Neuron (in vitro differentiated cells): ENCODE measurements at regions not wholly inside any gene's neighbourhood (a gene's known extent, or its start where the extent isn't known, plus 50 kb on each side); places are given as distances from the start of the nearest gene placed in this dataset.

Experiments
- H2AFZ ChIP-seq: one replicate; pipeline ENCODE4 v1.6.1; 2013; ENCODE audit warnings: low read depth, mild to moderate bottlenecking, inconsistent platforms, low read length, moderate library complexity
- H3K27me3 ChIP-seq: one replicate; pipeline ENCODE4 v1.6.1; 2013; ENCODE audit warnings: low read length; ENCODE audit not compliant: insufficient read depth
- H3K36me3 ChIP-seq: one replicate; pipeline ENCODE4 v1.6.1; 2013; ENCODE audit warnings: low read length; ENCODE audit not compliant: insufficient read depth
- H3K4me1 ChIP-seq: one replicate; pipeline ENCODE4 v1.6.1; 2013; ENCODE audit warnings: low read length; ENCODE audit not compliant: insufficient read depth
- H3K4me3 ChIP-seq: 2 replicates; pipeline ENCODE4 v1.5.1; 2013; ENCODE audit warnings: mild to moderate bottlenecking, low read length, moderate library complexity
- H3K9me3 ChIP-seq: one replicate; pipeline ENCODE4 v1.6.1; 2013; ENCODE audit warnings: low read length

DNA sequence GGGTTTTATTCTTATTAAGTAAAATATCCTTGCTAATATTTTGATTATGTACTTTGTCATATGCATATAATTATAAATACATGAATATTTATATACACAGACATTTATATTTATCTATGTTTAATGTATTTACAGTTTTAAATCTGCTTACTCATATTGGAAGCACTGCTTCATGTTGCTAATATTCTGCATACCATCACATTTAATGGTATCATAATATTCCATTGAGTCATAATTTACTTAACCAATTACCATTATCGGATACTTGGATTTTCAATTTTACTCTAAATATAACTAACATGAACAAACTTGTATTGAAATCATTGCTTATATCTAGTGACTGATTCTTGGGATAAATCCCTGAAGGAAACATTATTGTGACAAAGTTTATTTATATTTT lies 155.2 kb downstream of the MBL2 start:
- H2AFZ ChIP-seq: no peak overlapping the region
- no peak overlapping the region for H3K4me3 ChIP-seq
- H3K4me1 ChIP-seq: no peaks in the 10 kb centered on the region
- H3K27me3 ChIP-seq: no peaks in the 10 kb centered on the region
- H3K9me3 ChIP-seq: no peaks in the 10 kb centered on the region
- H3K36me3 ChIP-seq: no peaks in the 10 kb centered on the region

DNA sequence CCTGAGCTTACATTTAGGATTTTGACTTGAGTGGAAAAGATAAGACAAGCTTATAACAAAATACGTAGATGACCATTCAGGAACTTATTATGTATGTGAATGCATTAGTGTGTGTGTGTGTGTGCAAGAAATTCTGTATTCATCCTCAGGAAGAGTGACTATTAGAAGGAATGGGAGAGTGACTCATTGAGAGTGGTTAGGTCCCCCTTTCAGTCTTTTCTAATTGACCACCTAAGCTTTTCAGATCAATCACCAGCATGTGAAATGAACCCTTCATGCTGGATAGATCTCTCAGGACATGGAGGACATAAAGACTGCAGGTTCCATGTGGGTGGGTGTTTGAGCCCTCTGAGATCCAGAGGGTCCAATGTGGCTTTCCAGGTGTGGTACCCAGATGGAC lies 153.5 kb downstream of the MBL2 start:
- Histone ChIP-seq H3K27me3 (no peaks in the 10 kb centered on the region), H3K36me3 (no peaks in the 10 kb centered on the region), H3K9me3 (no peaks in the 10 kb centered on the region), H3K4me1 (no peaks in the 10 kb centered on the region), H3K4me3 (no peak overlapping the region), H2AFZ (no peak overlapping the region)

DNA sequence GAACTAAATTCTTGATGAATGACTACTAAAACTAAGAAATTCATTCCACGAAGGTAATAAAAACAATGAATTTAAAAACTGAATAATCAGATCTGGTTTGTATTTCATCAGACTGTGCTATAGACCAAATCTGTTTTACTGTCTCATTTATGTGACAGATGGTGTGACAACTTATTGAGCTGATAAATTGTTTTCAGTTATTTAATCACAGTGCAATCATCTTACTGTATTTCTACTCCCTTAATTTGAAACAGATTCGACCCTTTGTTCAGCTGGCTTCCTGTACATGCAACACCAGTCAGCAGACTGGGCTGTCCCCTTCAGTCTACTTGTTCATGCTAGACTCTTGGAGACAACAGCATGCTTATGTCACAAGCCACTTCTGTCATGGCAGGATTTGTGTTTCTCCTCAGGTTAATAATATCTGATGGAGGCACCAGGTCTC lies 150.9 kb downstream of the MBL2 start:
- Histone ChIP-seq H3K27me3 (no peaks in the 10 kb centered on the region), H3K4me1 (no peaks in the 10 kb centered on the region), H2AFZ (no peak overlapping the region), H3K9me3 (no peaks in the 10 kb centered on the region), H3K36me3 (no peaks in the 10 kb centered on the region), H3K4me3 (no peak overlapping the region)

DNA sequence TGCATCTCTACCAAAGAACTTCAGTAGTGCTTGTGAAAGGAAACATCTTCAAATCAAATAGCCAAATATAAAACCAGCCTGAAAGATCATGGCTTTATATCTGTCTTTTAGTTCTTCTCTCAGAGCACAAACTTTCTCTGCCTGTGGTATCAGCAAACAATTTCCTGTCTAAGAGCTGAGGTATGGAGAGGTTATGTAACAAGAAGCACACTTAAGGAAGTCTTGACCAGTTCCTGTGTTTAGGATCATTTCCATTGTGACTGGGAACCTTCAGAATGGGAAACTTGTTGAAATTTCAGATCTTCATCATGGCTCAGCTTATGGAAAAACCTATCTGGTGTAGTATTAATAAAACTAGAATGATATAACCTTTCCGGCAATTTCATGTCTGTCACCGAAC lies 148.8 kb downstream of the MBL2 start:
- Histone ChIP-seq H3K27me3 (no peaks in the 10 kb centered on the region), H3K9me3 (no peaks in the 10 kb centered on the region), H2AFZ (no peak overlapping the region), H3K36me3 (no peaks in the 10 kb centered on the region), H3K4me1 (no peaks in the 10 kb centered on the region), H3K4me3 (no peak overlapping the region)

DNA sequence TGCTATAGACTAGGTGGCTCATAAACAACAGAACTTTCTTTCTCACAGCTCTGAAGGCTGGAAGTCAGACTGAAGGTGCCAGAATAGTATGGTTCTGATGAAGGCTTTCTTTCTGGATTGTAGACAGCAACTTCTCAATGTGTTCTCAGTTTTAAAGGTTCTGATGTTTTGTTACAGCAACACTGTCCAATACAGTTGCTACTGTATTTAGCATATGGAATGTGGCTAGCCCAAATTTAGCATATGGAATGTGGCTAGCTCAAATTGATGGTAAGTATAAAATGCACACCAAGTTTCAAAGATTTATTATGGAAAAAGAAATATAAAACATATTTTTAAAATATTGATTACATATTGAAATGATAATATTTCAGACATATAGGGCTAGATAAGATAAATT lies 145.3 kb downstream of the MBL2 start:
- Histone ChIP-seq H2AFZ (no peak overlapping the region), H3K27me3 (no peaks in the 10 kb centered on the region), H3K36me3 (no peaks in the 10 kb centered on the region), H3K4me1 (peaks cover under 1% of the 10 kb centered on the region), H3K9me3 (no peaks in the 10 kb centered on the region), H3K4me3 (no peak overlapping the region)

DNA sequence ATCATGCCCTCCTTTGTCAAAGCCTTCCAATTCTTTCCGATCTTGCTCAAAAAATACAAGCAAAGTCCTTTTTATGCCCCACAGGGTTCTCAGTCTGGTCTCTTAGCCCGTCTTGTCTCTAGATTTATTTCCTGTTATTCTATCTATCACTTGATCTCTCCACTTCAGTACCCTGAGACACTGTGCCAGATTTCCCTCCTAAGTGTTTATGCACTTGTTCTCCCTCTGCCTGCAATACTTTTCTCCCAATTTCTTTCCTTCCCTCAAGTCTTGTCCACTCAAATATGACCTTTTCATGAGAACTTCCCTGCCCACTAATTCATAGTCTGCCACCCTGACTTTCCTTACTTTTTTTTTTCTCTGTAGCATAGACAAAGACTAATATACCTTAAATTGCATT lies 141.4 kb downstream of the MBL2 start:
- H3K4me1 ChIP-seq: peaks cover 7% of the 10 kb centered on the region
- H3K9me3 ChIP-seq: no peaks in the 10 kb centered on the region
- H3K36me3 ChIP-seq: no peaks in the 10 kb centered on the region
- no peaks in the 10 kb centered on the region for H3K27me3 ChIP-seq
- H2AFZ ChIP-seq: no peak overlapping the region
- no peak overlapping the region for H3K4me3 ChIP-seq

DNA sequence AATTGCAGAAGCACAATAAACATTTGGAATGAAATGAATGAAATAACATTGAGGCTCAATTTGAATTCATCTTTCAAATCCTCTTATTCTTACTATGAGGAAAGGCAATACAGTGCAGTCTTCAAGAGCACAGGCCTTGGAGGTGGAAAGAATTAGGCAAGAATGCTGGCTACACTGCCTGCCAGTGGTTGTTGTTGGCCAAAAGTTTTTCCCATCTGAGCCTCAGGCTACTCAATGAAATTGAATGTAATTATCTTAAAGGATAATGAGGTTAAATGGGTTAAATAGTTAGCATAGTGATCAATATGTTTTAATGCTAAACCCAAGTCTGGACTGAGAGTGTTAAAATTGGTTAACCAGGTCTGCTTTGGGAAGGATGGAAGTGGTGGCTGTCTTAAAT lies 140.9 kb downstream of the MBL2 start:
- Histone ChIP-seq H3K36me3 (no peaks in the 10 kb centered on the region), H3K4me1 (peaks cover 7% of the 10 kb centered on the region), H3K27me3 (no peaks in the 10 kb centered on the region), H2AFZ (no peak overlapping the region), H3K4me3 (no peak overlapping the region), H3K9me3 (no peaks in the 10 kb centered on the region)

DNA sequence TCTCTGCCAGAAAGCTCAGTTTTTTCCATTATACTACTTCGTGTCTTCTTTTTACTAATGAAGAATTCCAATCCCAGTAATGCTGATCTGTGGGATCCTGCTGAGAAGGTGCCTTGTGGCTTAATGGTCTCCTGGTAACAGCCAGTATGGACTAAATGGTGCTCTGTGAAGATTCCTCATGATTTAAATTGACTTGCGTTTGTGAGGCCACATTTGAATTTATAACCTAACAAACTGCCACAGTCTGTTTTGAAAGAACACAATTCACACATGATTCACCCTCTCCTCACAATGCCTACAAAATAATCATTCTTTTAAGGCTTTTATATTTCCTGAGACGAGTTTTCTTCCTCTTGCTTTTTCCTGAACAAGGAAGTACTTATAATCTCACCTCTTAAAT lies 140.0 kb downstream of the MBL2 start:
- Histone ChIP-seq H3K36me3 (no peaks in the 10 kb centered on the region), H3K4me1 (peaks cover 7% of the 10 kb centered on the region), H2AFZ (no peak overlapping the region), H3K9me3 (peaks cover 2% of the 10 kb centered on the region), H3K27me3 (no peaks in the 10 kb centered on the region), H3K4me3 (no peak overlapping the region)

DNA sequence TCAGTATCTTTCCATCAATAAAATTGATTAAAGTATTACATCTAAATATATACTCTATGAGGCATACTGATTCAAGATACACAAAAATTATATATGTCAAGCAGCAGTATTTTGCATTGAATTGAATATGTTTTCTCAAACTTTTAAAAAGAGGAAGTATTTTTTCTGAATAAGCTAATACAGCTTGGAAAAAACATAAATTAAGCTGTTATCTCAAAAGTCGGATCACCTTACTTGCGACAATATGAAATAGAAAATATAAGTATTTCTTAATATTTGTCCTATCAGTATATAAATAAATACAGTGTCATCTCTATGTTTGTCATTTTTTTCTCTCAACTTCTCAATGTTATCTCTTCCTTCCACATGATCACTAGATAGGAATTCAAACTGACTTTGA lies 139.3 kb downstream of the MBL2 start:
- Histone ChIP-seq H3K27me3 (no peaks in the 10 kb centered on the region), H3K4me3 (no peak overlapping the region), H2AFZ (no peak overlapping the region), H3K9me3 (peaks cover 2% of the 10 kb centered on the region), H3K36me3 (no peaks in the 10 kb centered on the region), H3K4me1 (peaks cover 7% of the 10 kb centered on the region)

DNA sequence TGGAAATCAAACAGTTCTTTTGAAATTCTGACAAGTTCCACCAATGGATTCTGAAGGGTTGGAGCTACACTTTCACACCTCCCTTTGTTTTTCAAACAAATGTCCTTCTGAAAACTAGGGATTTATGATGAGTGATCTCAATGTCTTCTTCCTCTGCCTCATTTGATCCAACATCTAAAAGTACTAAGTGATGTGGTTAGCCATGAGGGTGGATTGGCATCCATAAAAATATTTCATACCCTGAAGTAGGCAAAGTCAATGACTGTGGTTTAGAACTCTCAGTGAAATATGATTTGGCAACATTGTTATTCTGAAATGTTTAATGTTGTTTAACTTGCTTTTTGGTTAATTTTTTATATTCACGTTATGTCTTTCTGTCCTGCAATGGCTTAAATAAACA lies 136.9 kb downstream of the MBL2 start:
- Histone ChIP-seq H3K4me3 (no peak overlapping the region), H3K27me3 (no peaks in the 10 kb centered on the region), H3K4me1 (peaks cover 7% of the 10 kb centered on the region), H2AFZ (no peak overlapping the region), H3K36me3 (no peaks in the 10 kb centered on the region), H3K9me3 (peaks cover 2% of the 10 kb centered on the region)

DNA sequence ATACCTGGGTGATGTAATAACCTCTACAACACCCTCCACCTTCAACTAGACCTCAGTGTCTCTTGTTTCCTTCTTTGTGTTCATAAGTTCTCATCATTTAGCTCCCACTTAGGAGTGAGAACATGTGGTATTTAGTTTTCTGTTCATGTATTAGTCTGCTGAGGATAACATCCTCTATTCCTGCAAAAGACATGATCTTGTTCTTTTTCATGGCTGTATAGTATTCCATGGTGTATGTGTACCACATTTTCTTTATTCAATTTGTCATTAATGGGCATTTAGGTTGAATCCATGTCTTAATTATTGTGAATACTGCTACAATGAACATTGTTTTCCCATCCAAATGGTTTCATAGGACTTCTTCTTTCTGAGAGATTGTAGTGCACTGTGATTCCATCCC lies 135.7 kb downstream of the MBL2 start:
- Histone ChIP-seq H3K9me3 (peaks cover 2% of the 10 kb centered on the region), H2AFZ (no peak overlapping the region), H3K36me3 (no peaks in the 10 kb centered on the region), H3K4me1 (peaks cover 7% of the 10 kb centered on the region), H3K27me3 (no peaks in the 10 kb centered on the region), H3K4me3 (no peak overlapping the region)

DNA sequence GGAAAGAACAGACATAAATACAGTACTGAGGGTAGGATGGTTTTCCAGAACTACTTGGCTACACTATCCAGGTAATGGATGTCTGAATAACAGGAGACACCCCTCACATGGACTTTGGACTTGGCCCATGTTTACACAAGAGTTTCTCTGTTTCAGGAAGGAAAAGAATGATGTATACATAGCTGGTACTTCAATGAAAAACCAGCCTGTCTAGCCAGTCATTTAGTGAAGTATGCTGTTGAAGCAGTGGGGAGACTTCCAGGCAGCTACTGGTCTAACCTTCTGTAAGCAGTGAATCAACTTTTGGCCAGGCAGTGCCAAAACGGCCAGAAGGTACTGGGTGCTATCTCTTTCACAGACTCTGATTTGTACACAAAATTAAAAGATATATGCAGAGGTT lies 135.0 kb downstream of the MBL2 start:
- H3K4me1 ChIP-seq: peaks cover 7% of the 10 kb centered on the region
- no peak overlapping the region for H2AFZ ChIP-seq
- H3K36me3 ChIP-seq: no peaks in the 10 kb centered on the region
- peaks cover 2% of the 10 kb centered on the region for H3K9me3 ChIP-seq
- no peak overlapping the region for H3K4me3 ChIP-seq
- no peaks in the 10 kb centered on the region for H3K27me3 ChIP-seq

DNA sequence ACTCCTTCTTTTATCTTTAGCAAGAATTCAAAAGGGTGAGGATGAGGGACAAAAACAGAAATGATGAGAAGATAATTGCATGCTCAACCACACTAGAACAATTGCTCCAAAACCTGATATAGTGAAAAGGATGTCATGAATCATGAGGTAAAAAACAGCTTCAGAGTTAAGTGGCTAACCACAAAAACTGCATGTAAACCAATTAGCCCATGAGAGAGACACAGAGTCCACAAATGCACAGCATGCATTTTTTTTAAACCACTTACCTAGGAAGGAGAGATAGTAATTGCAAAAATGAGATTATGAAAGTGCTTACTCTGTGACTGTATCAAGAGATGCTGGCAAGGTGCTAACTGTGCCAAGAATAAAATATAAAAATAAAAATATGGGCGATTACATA lies 132.9 kb downstream of the MBL2 start:
- H2AFZ ChIP-seq: no peak overlapping the region

DNA sequence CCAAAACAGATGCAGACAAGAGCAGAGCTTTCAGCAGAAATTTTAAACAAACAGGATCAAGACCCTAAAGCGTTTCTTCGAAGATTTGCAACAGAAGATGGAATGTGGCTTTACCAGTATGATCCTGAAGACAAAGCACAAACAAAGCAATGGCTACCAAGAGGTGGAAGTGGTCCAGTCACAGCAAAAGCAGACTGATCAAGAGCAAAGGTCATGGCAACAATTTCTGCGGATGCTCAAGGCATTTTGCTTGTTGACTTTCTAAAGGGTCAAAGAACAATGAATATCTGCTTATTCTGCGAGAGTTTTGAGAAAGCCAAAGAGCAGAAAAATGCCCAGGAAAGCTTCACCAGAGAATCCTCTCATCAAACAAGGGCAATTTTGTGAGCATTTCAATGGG lies 130.4 kb downstream of the MBL2 start:
- Histone ChIP-seq H3K27me3 (no peaks in the 10 kb centered on the region), H2AFZ (peak overlapping the region; percentile 1), H3K4me3 (no peak overlapping the region), H3K36me3 (no peaks in the 10 kb centered on the region), H3K4me1 (peaks cover 3% of the 10 kb centered on the region), H3K9me3 (no peaks in the 10 kb centered on the region)

More for the DNA sequence above, 132.9 kb downstream of the MBL2 start:
- Histone ChIP-seq H3K36me3 (no peaks in the 10 kb centered on the region), H3K4me3 (no peak overlapping the region), H3K4me1 (peaks cover 3% of the 10 kb centered on the region), H3K9me3 (peaks cover 2% of the 10 kb centered on the region), H3K27me3 (no peaks in the 10 kb centered on the region)
